ENCODE measurements at regions not wholly inside any gene's neighbourhood (a gene's known extent, or its start where the extent isn't known, plus 50 kb on each side); places are given as distances from the start of the nearest gene placed in this dataset.

DNA sequence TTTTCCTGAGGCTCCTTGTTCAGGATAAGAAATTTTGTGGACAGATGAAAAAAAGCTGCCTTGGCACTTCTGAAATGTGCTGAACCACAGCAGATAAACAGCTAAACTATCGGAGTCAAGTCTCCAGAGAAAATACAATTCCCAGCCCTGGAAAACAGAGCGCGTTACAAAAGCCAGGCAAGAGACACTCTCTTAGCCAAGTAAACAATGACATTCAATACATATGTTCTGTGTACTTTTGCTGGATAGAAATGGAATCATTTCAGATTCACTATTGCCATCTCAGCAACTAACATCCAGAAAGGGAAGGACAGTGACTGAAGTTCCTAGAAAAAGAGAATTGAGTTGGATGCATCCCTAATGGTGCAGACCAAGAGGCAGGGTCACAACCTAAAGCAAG is 196.8 kb upstream of the NRSN1 start:
- DNase-seq (ENCODE audit: low read depth) = no peak

DNA sequence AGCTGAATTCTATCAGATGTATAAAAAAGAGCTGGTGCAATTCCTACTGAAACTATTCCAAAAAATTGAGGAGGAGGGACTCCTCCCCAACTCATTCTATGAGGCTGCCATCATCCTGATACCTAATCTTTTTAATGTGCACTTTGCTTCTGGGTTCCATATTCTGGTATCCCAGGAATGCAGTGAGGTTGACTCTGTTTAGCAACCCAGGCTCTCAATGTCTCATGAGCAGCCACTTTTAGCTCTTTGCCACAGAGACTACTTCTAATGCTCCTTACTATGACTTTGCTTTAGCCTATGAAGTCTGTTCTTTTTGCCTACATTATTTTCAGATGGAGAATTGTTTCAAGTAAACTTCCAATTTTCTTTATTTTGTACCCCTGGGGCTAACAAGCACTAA is 185.5 kb upstream of the NRSN1 start:
- DNase-seq (ENCODE audit: low read depth) = no peak

DNA sequence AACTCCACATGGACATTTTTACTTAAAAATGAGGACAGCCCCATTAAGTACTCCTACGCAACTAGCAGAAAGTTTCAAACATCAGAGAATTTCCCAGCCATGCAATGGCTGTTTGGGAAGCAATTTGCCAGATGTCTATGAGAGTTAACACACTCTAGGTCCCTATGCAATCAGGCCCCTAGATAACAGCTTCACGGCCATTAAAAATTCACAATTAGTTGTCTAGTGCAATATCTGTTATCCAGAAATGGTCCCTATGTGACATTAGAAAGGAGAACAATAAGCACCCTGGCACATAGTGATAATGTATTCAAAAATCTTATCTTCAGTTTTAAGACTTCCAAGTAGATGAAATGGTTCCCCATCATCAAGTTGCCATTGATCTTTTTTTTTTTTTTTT is 174.3 kb upstream of the NRSN1 start:
- no peak for DNase-seq (ENCODE audit: low read depth)

DNA sequence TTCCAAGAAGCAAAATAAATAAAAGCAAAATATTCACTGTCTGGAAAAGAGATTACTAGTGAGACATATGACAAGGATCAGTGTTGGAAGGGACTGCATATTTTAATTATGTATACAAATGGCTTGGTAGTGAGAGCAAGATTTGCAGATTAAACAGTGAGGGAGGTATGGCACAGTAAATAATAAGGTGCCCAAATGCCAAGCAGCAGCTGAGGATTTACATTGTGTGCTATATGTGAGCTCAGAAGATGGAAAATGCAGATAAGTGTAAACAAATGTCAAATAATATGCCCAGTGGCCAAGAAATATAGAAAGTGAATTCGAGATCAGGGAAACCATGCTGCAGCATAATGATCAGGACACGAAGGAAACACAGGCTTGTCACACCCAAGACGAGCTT is 173.8 kb upstream of the NRSN1 start:
- DNase-seq (ENCODE audit: low read depth) = no peak

DNA sequence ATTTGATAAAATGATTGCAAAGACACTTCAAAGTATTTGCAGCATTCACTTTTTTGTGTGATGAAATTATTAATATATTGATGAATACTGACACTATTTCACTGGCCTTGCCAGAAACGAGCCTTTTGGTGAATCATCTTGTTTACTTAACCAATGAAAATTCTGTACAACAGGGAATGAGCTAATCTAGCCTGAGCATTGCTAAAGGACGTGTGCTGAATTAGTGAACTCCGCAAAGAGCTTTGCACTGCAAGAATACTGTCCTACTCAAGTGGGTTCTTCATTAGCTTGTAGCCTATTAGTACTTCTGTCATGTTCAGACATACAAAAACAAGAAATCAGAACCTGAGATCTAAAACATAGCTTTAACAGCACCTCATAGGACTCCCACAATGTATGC is 172.0 kb upstream of the NRSN1 start:
- no peak for DNase-seq (ENCODE audit: low read depth)

DNA sequence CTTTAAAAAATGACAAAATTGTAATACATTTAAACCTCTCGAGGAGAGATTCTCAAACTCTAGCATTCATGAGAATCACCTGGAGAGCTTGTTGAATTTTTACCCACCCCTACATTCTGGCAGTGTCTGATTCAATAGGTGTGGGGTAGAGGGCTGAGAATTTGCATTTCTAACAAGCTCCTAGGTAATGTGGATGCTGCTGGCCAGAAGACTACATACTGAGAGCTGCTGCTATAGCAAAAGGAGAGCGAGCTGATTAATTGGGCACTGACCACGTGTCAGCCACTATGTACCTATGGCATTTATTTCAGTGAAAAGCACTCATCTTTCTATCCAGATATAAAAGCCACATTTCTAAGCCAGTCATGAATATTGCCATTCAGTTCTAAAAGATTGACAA is 169.0 kb upstream of the NRSN1 start:
- no peak for DNase-seq (ENCODE audit: low read depth)

DNA sequence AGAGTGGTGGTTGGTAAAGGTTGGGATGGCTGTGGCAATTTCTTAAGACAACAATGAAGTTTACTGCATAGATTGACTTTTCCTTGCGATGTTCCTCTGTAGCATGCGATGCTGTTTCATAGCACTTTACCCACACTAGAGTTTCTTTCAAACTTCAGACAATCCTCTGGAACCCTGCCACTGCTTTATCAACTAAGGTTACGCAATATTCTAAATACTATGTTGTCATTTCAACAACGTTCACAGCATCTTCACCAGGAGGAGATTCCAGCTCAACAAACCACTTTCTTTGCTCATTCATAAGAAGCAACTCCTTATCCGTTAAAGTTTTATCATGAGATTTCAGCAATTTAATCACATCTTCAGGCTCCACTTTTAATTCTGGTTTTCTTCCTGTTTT is 161.2 kb upstream of the NRSN1 start:
- no peak for DNase-seq (ENCODE audit: low read depth)

DNA sequence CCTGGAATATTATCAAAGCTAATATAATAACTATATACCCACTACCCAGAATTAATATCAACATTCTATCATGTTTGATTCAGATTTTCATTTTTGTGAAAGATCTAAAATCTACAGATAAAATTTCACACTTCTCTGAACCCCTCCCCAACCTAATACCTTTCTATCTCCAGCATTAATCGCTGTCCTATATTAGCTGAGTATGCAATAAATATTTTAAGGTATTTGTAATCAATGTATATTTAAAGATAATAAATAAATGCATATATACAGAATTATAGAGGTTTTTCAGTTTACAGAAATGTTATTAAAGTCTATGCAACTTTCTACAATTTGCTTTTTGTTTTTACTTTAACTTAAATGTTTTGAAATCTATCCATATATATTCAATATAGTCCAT is 156.7 kb upstream of the NRSN1 start:
- DNase-seq (ENCODE audit: low read depth) = no peak

DNA sequence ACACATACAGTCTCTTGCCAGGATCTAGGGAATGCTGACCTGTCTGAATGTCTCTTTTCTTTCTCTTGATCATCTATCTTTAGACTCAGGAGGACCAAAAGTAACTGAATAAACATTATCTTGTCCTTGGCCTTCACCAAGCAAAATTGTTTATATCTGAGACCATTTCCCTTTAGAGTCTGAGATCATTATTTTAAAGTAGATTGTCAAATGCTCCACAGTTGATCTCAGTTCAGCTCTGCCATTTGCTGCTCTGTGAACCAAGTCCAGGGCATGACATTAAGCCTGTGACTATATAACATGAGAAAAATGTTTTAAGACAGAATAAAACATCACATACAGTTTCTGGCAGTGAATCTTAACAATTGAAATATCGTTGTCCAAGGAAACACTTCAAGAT is 148.3 kb upstream of the NRSN1 start:
- DNase-seq (ENCODE audit: low read depth) = no peak

DNA sequence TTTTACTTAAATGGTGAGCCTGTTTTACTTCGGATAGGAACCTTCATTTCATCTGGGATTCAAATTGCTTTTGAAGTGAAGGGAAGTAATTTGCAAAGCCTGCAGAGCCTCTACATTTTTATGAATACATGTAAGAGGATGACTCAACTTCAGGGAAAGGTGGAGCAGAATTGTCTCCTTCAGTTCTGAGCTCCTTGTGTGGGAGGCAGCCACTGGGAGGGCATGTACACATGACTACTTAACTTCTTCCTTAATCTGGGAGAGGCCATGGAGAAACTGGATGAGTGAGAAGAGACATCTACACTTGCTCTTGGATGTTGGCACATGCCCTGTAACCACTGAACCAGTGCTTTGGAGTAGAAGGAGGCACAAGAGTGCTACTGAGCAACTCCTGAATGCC is 145.1 kb upstream of the NRSN1 start:
- no peak for DNase-seq (ENCODE audit: low read depth)

DNA sequence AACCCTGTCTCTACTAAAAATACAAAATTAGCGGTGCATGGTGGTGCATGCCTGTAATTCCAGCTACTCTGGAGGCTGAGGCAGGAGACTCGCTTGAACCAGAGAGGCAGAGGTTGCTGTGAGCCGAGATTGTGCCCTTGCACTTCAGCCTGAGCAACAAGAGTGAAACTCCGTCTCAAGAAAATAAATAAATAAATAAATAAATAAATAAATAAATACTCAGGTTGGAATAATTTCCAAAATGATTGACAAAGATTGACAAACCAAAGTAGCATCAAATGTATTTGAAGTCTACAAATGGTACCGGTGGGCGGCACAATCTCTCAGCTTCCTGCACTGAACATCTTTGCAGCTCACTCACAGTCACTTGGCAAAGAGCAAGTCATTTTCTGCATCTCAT is 144.1 kb upstream of the NRSN1 start:
- DNase-seq (ENCODE audit: low read depth) = no peak

DNA sequence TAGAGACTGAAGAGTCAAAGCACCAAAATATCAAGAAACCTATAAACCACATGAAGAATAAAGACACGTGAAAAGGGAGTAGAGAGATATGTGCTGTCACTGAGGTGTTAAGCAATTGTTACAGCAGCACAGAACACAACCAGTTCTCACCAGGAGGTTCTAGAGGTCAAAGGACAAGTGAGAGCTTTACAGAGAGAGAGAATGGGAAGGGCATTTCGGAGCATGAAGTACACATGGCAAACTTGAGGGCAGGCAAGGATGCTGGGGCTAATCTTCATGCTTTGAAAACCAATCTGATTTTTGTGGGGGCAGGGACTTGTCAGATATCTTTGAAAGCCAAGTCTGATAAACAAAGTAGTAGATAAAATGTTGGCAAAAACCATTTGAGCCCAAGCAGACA is 142.3 kb upstream of the NRSN1 start:
- no peak for DNase-seq (ENCODE audit: low read depth)

DNA sequence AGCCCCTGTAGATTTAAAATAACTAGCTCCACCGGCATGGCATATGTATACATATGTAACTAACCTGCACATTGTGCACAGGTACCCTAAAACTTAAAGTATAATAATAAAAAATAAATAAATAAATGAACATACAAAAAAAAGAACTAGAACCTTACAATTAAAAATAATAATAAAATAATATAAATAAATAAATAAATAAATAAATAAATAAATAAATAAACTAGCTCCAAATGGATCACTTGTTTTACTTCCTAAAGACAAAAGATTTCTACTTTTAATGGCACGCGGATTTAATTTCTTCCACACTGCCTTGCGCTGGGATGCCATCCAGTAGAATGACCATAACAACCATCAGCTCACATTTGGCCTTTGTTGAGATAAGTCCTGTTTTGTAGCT is 141.0 kb upstream of the NRSN1 start:
- DNase-seq (ENCODE audit: low read depth) = no peak

DNA sequence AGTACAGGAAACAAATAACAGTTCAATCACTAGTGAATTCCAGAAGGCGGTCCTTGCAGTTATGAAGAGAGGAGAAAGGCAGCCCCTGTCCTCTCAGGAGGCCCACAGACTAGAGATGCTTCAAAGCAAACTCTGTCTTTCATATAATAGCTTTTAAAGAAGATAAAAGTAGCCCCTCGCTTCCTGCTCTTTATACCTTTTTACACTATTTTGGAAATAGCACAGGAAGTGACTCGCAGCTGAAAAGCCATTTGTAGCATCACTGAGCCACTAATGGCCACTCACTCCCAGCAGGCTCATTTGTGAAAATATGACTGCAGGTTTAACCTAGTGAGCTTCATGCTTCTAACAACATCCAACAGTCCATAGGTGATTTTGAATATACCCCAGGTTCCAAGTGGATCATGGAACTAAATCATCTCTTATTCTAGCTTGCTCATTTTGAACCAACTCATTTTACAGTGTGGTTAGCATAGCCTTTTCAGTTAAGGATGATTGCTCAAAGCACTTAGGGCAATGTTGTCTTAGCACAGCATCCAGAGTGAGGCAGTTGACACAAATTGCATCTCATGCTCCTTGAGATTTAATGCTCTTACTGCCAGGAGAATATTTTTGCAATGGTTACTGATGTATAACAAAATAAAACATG is 136.0 kb upstream of the NRSN1 start:
- DNase-seq (ENCODE audit: low read depth) = no peak

DNA sequence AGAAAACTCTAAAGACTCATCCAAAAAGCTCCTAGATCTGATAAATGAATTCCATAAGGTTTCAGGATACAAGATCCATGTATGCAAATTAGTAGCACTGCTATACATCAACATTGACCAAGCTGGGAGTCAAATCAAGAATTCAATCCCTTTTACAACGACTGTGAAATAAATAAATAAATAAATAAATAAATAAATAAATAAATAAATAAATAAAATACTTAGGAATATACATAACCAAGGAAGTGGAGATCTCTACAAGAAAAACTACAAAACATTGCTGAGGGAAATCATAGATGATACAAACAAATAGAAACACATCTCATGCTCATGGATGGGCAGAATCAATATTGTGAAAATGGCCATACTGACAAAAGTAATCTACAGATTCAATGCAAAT is 132.0 kb upstream of the NRSN1 start:
- no peak for DNase-seq (ENCODE audit: low read depth)

DNA sequence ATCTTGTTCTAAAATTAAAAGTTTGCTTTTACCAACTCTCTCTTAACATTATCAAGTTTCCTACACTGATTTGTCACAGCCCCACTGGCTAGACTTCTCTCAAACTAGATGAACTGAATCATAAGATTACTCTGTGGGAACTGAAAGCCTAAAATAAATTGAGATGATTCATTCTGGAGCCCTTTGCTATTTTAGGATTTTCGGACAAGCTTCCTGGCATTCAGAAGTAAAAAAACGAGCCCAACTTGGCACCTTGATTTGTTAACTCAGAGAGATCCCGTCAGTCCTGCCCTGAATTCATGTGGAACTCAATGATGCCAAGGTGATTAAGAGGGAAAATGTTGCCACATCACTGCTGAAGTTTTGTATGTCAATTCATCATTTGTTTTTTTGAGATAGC is 122.0 kb upstream of the NRSN1 start:
- DNase-seq (ENCODE audit: low read depth) = peak; percentile 3

DNA sequence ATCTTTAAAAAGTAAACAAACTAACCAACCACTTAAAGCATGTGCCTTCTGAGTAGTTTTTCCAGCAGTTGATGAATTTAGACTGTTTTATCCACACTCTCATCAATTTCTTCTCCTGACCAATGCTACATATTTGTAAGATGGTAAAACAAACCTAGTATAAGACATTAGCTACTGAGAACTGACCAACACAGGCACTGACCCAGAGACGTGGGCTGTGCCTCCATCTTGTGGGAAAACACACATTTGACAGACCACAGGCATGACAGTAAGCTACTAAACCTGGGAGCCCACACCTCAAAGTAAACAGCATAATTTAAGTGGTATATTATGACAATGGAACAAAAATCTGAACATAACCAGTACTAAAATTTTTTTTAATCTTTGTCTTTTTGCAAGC is 121.4 kb upstream of the NRSN1 start:
- DNase-seq (ENCODE audit: low read depth) = no peak

DNA sequence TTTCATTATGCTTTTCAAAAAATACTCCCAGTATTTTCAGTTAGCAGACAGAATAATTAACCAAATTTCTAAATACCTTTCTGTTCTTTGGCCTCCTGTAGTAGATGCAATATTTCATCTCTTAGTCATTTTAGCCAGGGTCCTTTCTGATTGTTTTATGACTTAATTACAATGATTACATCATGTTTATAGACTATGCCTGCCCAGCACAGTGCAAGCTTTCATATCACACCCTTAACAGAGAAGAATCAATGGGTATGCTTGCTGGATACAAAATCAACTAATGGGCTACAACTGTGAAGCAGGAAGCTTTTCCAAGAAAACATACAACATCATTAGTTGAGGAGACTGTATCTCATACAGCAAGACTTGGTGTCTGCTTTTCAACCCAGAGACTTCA is 119.8 kb upstream of the NRSN1 start:
- DNase-seq (ENCODE audit: low read depth) = no peak

DNA sequence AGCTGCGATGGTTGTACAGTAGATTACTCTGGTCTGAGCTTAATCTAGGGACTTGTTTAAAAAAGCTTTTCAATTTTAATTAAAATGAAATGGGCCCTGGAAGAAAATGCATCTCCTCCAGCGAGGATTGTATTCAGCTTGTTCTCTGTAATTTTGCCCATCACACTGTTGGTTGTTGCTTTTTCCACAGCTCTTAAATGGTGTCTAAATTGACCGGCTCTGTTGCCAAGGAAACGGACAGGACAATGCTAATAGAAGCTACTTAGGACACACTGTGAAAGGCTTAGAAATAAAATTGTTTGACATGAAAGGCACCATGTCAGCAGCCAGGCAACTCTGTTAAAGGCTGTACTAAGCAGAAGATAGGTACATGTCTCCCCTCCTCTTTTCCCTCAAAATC is 116.7 kb upstream of the NRSN1 start:
- DNase-seq (ENCODE audit: low read depth) = no peak

DNA sequence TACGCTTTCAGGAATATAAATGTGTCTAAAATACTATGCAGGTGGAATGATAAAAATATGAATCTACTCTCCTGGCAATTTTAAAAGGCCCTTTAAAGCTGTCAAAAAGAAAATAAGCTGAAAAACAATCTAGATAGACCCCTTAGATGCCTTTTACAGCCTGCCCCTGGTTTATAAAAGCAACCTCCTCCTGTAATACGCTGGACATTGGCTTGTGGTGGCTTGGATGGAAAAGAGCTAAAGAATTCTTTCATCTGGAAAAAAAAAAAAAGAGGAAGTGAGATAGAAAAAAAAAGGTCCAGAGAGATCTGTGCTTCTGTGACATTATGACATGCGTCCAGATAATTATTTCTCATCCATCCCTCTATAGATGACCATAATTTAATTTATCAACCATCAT is 115.9 kb upstream of the NRSN1 start:
- DNase-seq (ENCODE audit: low read depth) = no peak

DNA sequence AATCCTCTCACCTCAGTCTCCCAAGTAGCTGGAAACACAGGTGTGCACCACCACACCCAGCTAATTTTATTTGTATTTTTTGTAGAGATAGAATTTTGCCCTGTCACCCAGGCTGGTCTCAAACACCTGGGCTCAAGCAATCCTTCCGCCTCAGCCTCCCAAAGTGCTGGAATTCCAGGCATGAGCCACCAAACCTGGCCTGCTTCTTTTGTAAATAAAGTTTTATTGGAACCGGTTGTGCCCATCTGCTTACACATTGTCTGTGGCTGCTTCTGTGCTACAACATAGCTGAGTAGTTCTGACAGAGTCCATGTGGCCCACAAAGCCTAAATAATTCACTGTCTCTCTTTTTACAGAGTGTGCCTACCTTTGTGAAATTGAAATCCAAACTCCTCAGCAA is 109.7 kb upstream of the NRSN1 start:
- no peak for DNase-seq (ENCODE audit: low read depth)

DNA sequence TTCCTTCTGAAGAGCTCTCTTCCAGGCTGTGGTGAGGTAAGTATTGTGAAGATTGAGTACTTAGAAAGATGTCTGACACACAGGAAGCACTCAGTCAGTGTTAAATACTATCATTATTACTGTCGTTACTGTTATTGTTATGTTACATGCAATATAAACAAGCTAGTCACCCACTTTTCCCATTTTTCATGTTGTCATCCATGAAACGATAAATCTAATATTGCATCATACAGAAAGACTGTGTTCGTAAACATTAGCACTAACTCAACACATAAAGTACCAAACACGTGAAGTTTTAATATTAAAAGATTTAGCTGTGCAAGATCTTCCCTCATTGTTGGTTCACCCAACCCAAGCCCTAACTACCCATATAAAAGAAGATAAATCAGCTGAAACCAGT is 109.2 kb upstream of the NRSN1 start:
- DNase-seq (ENCODE audit: low read depth) = no peak

DNA sequence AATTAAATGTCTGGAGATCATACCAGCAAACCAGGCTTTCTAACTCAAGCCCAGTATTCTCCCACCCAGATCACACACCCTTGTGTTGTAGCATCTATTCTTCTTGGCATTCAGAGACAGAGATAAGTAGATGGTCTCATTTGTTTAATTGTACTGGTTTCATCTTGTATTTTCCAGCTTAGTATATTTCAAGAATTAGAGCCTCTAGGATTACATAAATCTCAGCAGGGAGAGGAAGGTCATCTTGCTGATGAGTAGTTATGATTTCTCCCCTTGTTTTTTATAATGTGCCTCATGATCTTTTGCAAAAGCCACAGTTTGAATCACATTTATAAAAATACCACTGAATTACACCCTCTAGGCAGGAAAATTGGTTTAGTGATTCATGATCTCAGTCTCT is 106.6 kb upstream of the NRSN1 start:
- no peak for DNase-seq (ENCODE audit: low read depth)

DNA sequence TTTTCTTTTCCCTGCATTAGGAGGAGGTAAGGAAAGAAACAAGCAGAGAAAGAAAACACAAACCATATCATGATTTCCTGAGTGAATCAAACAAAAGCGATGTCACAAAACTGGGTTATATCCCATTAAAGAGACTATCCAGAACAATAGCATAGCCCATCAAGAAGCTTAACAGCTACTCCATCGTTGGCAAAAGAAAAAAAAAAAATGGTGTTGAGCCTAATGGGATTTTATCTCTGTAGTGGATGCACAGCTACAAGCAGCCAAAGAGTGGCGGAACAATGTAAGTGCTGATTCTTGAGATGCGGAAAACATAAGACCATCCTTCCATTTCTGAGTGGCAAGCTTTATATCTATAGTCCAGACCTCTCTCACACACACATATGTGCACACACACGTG is 106.2 kb upstream of the NRSN1 start:
- no peak for DNase-seq (ENCODE audit: low read depth)

DNA sequence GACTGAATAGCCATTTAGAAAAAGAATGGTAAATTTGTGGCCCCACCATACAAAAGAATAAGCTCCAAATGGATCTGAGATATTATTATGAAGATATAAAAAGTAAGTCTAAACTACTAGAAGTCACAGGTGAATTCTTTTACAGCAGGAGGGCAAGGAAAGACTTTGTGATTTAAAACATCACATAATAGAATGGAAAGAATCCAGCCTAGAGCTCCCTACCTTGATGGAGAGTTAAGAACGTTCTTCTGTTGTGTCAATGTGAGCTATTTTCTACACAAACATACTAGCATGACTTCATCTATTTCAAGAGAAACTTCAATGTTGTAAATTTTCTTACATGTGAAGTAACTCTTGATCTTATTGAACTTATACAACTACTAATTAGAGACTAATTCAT is 100.0 kb upstream of the NRSN1 start:
- DNase-seq (ENCODE audit: low read depth) = no peak
